ENCODE measurements at regions not wholly inside any gene's neighbourhood (a gene's known extent, or its start where the extent isn't known, plus 50 kb on each side); places are given as distances from the start of the nearest gene placed in this dataset.

GRCh38 chr11:130635937-130636630, 187.6 kb downstream of the ADAMTS15 start:
- CTCF ChIA-PET = interaction anchor here (1.1 to 2.4 kb wide), 3 partner anchors 9 to 226 kb away, joined by 4 to 12 read pairs (median 7); no protein-coding TSS in a partner anchor
- POLR2A ChIA-PET = interaction anchor here (1.6 kb wide), 1 partner anchor 10 kb away, joined by 9 read pairs; no protein-coding TSS in a partner anchor
- no peak for DNase-seq (ENCODE audit: low read depth, low spot score)
- H3K4me3 ChIP-seq (ENCODE audit: low read depth, low read length) = no peak overlapping the region
- TF ChIP-seq CTCF (IDR thresholded peaks at IDR 0.05; ENCODE audit: insufficient read depth, low read length, missing control alignments) = no peak

GRCh38 chr11:130636722-130637464, 188.4 kb downstream of the ADAMTS15 start:
- no peak overlapping the region for H3K4me3 ChIP-seq (ENCODE audit: low read depth, low read length)
- ChIA-PET CTCF (interaction anchor here (1.1 to 2.4 kb wide), 4 partner anchors 9 to 225 kb away, joined by 4 to 12 read pairs (median 6); no protein-coding TSS in a partner anchor), POLR2A (interaction anchor here (1.6 kb wide), 1 partner anchor 10 kb away, joined by 9 read pairs; no protein-coding TSS in a partner anchor)
- no peak for TF ChIP-seq CTCF (IDR thresholded peaks at IDR 0.05; ENCODE audit: insufficient read depth, low read length, missing control alignments)
- no peak for DNase-seq (ENCODE audit: low read depth, low spot score)

GRCh38 chr11:130637566-130637965, 189.1 kb downstream of the ADAMTS15 start:
- TF ChIP-seq CTCF (IDR thresholded peaks at IDR 0.05; ENCODE audit: insufficient read depth, low read length, missing control alignments) = no peak
- CTCF ChIA-PET = interaction anchor here (1.4 to 2.4 kb wide), 2 partner anchors 8 to 224 kb away, joined by 4 to 12 read pairs; no protein-coding TSS in a partner anchor
- DNase-seq (ENCODE audit: low read depth, low spot score) = no peak
- POLR2A ChIA-PET = interaction anchor here (1.6 kb wide), 1 partner anchor 9 kb away, joined by 9 read pairs; no protein-coding TSS in a partner anchor
- no peak overlapping the region for H3K4me3 ChIP-seq (ENCODE audit: low read depth, low read length)

GRCh38 chr11:130638033-130638432, 189.6 kb downstream of the ADAMTS15 start:
- TF ChIP-seq CTCF (IDR thresholded peaks at IDR 0.05; ENCODE audit: insufficient read depth, low read length, missing control alignments) = no peak
- no peak for DNase-seq (ENCODE audit: low read depth, low spot score)
- no peak overlapping the region for H3K4me3 ChIP-seq (ENCODE audit: low read depth, low read length)
- POLR2A ChIA-PET = no interaction called here
- CTCF ChIA-PET = interaction anchor here (1.4 kb wide), 1 partner anchor 8 kb away, joined by 4 read pairs; no protein-coding TSS in a partner anchor

GRCh38 chr11:130638624-130639023, 190.2 kb downstream of the ADAMTS15 start:
- no peak overlapping the region for H3K4me3 ChIP-seq (ENCODE audit: low read depth, low read length)
- POLR2A ChIA-PET = no interaction called here
- CTCF ChIA-PET = no interaction called here
- TF ChIP-seq CTCF (IDR thresholded peaks at IDR 0.05; ENCODE audit: insufficient read depth, low read length, missing control alignments) = no peak
- no peak for DNase-seq (ENCODE audit: low read depth, low spot score)

- no peak for DNase-seq (ENCODE audit: low read depth, low spot score)
- TF ChIP-seq CTCF (IDR thresholded peaks at IDR 0.05; ENCODE audit: insufficient read depth, low read length, missing control alignments) = no peak
- CTCF ChIA-PET = no interaction called here
- no peak overlapping the region for H3K4me3 ChIP-seq (ENCODE audit: low read depth, low read length)
- POLR2A ChIA-PET = no interaction called here
Measured at GRCh38 chr11:130639369-130639768, 190.9 kb downstream of the ADAMTS15 start.
